CD4-positive, alpha-beta T cell (primary cell): ENCODE measurements at regions not wholly inside any gene's neighbourhood (a gene's known extent, or its start where the extent isn't known, plus 50 kb on each side); places are given as distances from the start of the nearest gene placed in this dataset.

Experiments used
- ATAC-seq: fragments of 200-7000 bp; cut with Tn5 transposase; one replicate; pipeline ENCODE4 v1.10.0; 2022; ENCODE audit warnings: mild to moderate bottlenecking; ENCODE audit not compliant: poor library complexity
- CTCF ChIA-PET: fragments of 350-600 bp; sonication (Branson Sonifier 250); formaldehyde crosslinking; loops from one replicate; lab custom pipeline; 2021; ENCODE audit warnings: antibody characterized with exemption, inconsistent platforms; lab: Charles Lee
- POLR2A ChIA-PET: fragments of 350-600 bp; sonication (Branson Sonifier 250); formaldehyde crosslinking; loops from one replicate; lab custom pipeline; 2021; ENCODE audit warnings: antibody characterized with exemption, inconsistent platforms; lab: Charles Lee
- DNase-seq, 14 experiments: peaks; one replicate each; pipeline ENCODE4 v3.0.0-alpha.2; 2013 to 2020; ENCODE audit warnings: mixed read lengths in 2 of 14
- H3K27ac ChIP-seq, 2 donors: one replicate each; pipeline versions ENCODE4 v1.5.1 to v1.7.0; 2013; ENCODE audit warnings: low read length in 2 of 2, low read depth in 1 of 2, mild to moderate bottlenecking in 1 of 2
- H3K27me3 ChIP-seq, 2 experiments: 1 replicate in 1 of 2; 2 replicates in 1 of 2; pipeline versions ENCODE4 v1.6.1 to v1.7.0; 2013; ENCODE audit warnings: low read length in 2 of 2, control low read depth in 1 of 2, mild to moderate bottlenecking in 1 of 2, moderate library complexity in 1 of 2; ENCODE audit not compliant: insufficient read depth in 2 of 2, control insufficient read depth in 1 of 2
- H3K36me3 ChIP-seq: one replicate; pipeline ENCODE4 v1.6.1; 2013; ENCODE audit warnings: low read length, control low read depth; ENCODE audit not compliant: insufficient read depth
- H3K4me1 ChIP-seq: one replicate; pipeline ENCODE4 v1.6.1; 2013; ENCODE audit warnings: low read length, control low read depth; ENCODE audit not compliant: insufficient read depth
- H3K4me3 ChIP-seq: one replicate; pipeline ENCODE4 v1.5.1; 2013; ENCODE audit warnings: mild to moderate bottlenecking, low read length, moderate library complexity
- H3K9me3 ChIP-seq, 2 experiments: 1 replicate in 1 of 2; 2 replicates in 1 of 2; pipeline versions ENCODE4 v1.6.1 to v1.7.0; 2013; ENCODE audit warnings: low read length in 2 of 2, mild to moderate bottlenecking in 2 of 2, control low read depth in 1 of 2, moderate library complexity in 1 of 2; ENCODE audit not compliant: control insufficient read depth in 1 of 2, insufficient read depth in 1 of 2
- H3K27ac Mint-ChIP-seq: one replicate; pipeline ENCODE4 v1.8.0; 2020; ENCODE audit warnings: mixed read lengths
- H3K27me3 Mint-ChIP-seq: one replicate; pipeline ENCODE4 v1.8.0; 2021; ENCODE audit warnings: mixed read lengths
- H3K36me3 Mint-ChIP-seq: one replicate; pipeline ENCODE4 v1.8.0; 2021; ENCODE audit warnings: low read depth, mixed read lengths
- H3K4me1 Mint-ChIP-seq: one replicate; pipeline ENCODE4 v1.8.0; 2021; ENCODE audit warnings: low read depth, mixed read lengths
- H3K4me3 Mint-ChIP-seq: one replicate; pipeline ENCODE4 v1.8.0; 2020; ENCODE audit warnings: mild to moderate bottlenecking, mixed read lengths
- H3K9me3 Mint-ChIP-seq: one replicate; pipeline ENCODE4 v1.8.0; 2020; ENCODE audit warnings: mixed read lengths
- CTCF ChIP-seq: fragments of 200-600 bp; IDR thresholded peaks from one replicate; pipeline ENCODE4 v1.8.0; 2022; ENCODE audit warnings: antibody characterized with exemption, mild to moderate bottlenecking
- intact Hi-C, 2 experiments: fragments of 100-400 bp; cut with DNase I in 1 of 2; cut with micrococcal nuclease in 1 of 2; formaldehyde crosslinking; loops; one replicate each; pipeline versions ENCODE4 v1.15.1 to v1.9.0; 2023 to 2025; cut with DNase I, micrococcal nuclease

GRCh38 chr17:69959283-69959682, 115.7 kb upstream of the KCNJ16 start:
- ATAC-seq (no peak), DNase-seq (no peak)
- intact Hi-C loops, result no loop called here
- no peaks in the 10 kb centered on the region for H3K4me1 ChIP-seq
- Mint-ChIP-seq H3K27me3 (no peaks in the 10 kb centered on the region), H3K27ac (no peak overlapping the region), H3K4me3 (no peak overlapping the region), H3K9me3 (no peaks in the 10 kb centered on the region), H3K36me3 (no peaks in the 10 kb centered on the region), H3K4me1 (no peaks in the 10 kb centered on the region)
- POLR2A ChIA-PET, result no interaction called here
- no peak overlapping the region for H3K4me3 ChIP-seq
- TF ChIP-seq CTCF, result no peak
- CTCF ChIA-PET, result no interaction called here
- H3K27ac ChIP-seq, result no peak overlapping the region
- H3K27me3 ChIP-seq, result no peaks in the 10 kb centered on the region
- H3K36me3 ChIP-seq, result no peaks in the 10 kb centered on the region
- H3K9me3 ChIP-seq, result no peaks in the 10 kb centered on the region

GRCh38 chr17:69960755-69961154, 114.3 kb upstream of the KCNJ16 start:
- Mint-ChIP-seq H3K27me3 (no peaks in the 10 kb centered on the region), H3K4me1 (no peaks in the 10 kb centered on the region), H3K36me3 (no peaks in the 10 kb centered on the region), H3K4me3 (no peak overlapping the region), H3K9me3 (no peaks in the 10 kb centered on the region), H3K27ac (no peak overlapping the region)
- no peak for TF ChIP-seq CTCF
- CTCF ChIA-PET, result no interaction called here
- H3K4me1 ChIP-seq, result no peaks in the 10 kb centered on the region
- H3K27ac ChIP-seq, result no peak overlapping the region
- no peaks in the 10 kb centered on the region for H3K36me3 ChIP-seq
- POLR2A ChIA-PET, result no interaction called here
- DNase-seq (no peak), ATAC-seq (no peak)
- intact Hi-C loops, result no loop called here
- no peak overlapping the region for H3K4me3 ChIP-seq
- H3K27me3 ChIP-seq, result no peaks in the 10 kb centered on the region
- no peaks in the 10 kb centered on the region for H3K9me3 ChIP-seq

GRCh38 chr17:69961501-69962145, 113.4 kb upstream of the KCNJ16 start:
- intact Hi-C loops, result no loop called here
- H3K27ac ChIP-seq, result no peak overlapping the region
- H3K4me3 Mint-ChIP-seq, result no peak overlapping the region
- no peak overlapping the region for H3K4me3 ChIP-seq
- no peak for TF ChIP-seq CTCF
- no peaks in the 10 kb centered on the region for H3K4me1 Mint-ChIP-seq
- no peaks in the 10 kb centered on the region for H3K36me3 ChIP-seq
- ChIA-PET CTCF (no interaction called here), POLR2A (no interaction called here)
- no peak overlapping the region for H3K27ac Mint-ChIP-seq
- ATAC-seq (no peak), DNase-seq (no peak)
- H3K4me1 ChIP-seq, result no peaks in the 10 kb centered on the region
- no peaks in the 10 kb centered on the region for H3K27me3 Mint-ChIP-seq
- no peaks in the 10 kb centered on the region for H3K36me3 Mint-ChIP-seq
- no peaks in the 10 kb centered on the region for H3K27me3 ChIP-seq
- no peaks in the 10 kb centered on the region for H3K9me3 Mint-ChIP-seq
- no peaks in the 10 kb centered on the region for H3K9me3 ChIP-seq
